ENCODE measurements at regions not wholly inside any gene's neighbourhood (a gene's known extent, or its start where the extent isn't known, plus 50 kb on each side); places are given as distances from the start of the nearest gene placed in this dataset.

DNA sequence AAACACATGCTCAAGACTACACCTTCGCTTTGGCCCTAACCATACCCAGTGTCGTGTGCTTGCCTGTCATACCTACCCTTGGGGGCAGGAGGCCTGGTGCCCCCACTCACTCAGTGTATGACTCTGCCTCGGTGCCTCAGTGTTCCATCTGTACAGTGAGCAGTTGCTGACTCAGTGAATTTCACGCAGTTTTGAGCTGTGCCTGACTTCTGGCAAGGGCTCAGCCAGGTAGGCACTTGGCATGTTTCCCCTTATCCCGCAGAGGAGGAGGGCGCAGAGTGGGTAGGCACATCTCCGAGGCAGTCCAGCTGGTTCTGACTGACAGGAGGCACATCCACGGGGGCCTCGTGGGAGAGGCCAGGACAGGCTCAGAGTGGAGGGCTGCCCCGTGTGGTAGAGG lies 148.9 kb upstream of the CIBAR2 start:
- ATAC-seq (replicated peaks), result no peak
- no peaks in the 10 kb centered on the region for H3K4me1 Mint-ChIP-seq
- H3K27me3 Mint-ChIP-seq, result peaks cover 11% of the 10 kb centered on the region
- H3K27ac Mint-ChIP-seq, result no peak overlapping the region
- H3K36me3 Mint-ChIP-seq (ENCODE audit: low read depth), result no peaks in the 10 kb centered on the region
- no peak overlapping the region for H3K4me3 Mint-ChIP-seq
- no peaks in the 10 kb centered on the region for H3K9me3 Mint-ChIP-seq

DNA sequence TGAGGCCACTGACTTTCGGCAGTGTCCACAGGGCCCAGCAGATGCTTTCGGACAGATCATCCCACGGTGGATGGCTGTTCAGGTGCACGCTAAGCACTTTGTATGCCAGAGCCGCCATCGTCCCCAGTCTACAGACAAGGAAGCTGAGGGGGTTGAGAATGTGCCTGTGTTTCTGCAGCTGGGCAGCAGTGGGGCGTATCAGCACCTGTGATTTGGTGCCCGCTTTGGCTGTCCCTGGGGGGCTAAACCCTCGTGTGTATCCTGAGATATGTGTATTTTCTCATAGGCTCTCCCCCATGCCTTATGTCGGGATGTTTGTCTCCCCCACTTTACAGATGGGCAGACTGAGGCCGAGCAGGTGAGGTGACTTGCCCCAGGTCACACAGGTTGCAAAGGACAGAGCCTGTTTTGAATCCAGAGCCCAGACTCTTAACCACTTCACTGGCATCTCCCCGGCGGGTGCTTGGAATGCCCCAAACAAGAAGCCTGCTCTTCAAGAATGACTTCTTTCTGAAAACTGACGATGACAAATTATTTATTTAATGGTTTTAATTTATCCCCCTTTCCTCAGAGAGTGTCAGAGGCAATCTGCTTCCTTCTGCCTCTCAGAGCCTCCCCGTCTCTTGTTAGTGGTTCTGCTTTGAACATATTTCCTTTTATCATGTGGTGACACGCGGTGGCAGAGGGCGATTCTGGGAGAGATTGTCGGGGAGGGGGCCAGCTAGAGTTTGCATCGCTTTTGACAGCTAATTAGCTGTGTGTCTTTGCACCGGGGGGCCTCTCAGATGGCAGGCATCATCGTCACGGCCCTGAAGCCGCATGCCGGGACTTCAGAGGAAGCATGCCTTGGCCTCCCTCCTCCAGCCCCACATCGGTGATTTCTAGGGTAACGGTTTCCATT lies 149.6 kb upstream of the CIBAR2 start:
- Mint-ChIP-seq H3K36me3 (ENCODE audit: low read depth) (no peaks in the 10 kb centered on the region), H3K4me1 (no peaks in the 10 kb centered on the region), H3K27me3 (peaks cover 9% of the 10 kb centered on the region), H3K27ac (no peak overlapping the region), H3K9me3 (no peaks in the 10 kb centered on the region), H3K4me3 (no peak overlapping the region)
- ATAC-seq (replicated peaks), result no peak

DNA sequence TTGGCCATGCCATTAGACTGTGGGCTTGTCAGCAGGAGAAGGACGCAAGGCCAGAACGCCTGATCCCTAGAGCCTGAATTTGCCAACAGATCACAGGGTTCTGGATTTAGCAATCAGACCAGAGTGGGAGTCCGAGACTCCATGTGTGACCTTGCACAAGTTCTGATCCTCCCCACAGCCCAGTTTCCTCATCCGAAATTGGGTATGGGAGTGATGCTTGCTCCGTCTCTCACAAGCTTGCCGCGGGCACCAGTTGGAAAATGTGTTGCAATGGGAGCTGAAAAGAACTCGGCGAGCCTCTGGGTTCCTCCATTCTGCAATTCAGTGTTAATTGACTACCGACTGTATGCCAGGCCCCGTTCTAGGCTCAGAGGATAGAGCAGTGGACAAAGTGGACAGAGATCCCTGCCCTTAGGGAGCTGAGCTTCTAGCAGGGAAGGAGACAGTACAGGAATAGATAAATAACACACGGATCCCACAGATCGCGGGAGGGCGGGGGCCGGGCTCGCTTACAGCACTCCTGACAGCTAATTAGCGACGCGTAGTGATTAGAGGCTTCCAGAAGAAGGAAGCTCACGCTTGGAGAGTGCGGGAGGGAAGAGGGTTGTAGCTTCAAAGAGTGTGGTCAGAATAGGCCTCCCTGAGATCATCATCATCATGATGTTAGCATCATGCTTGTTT lies 150.4 kb upstream of the CIBAR2 start:
- Mint-ChIP-seq H3K36me3 (ENCODE audit: low read depth) (no peaks in the 10 kb centered on the region), H3K27me3 (peaks cover 9% of the 10 kb centered on the region)
- ATAC-seq (replicated peaks), result no peak

DNA sequence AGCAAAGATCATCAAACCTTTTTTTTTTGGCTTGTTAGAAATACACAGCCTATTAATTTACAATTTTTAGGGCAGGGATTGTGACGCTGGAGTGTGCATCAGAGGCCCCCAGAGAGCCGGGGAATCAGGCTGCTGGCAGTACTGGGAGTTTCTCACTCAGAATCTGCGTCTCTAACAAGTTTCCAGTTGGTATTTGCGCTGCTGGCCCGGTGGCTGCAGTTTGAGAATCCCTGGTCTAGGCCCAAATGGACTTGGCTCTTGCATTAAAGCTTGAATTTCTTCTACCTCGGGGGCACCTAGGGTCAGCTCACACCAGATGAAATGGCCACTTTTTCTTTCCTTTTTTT lies 150.9 kb upstream of the CIBAR2 start:
- Mint-ChIP-seq H3K27ac (no peak overlapping the region), H3K4me1 (no peaks in the 10 kb centered on the region), H3K4me3 (no peak overlapping the region)

More for the DNA sequence above, 150.4 kb upstream of the CIBAR2 start:
- Mint-ChIP-seq H3K27ac (no peak overlapping the region), H3K4me1 (no peaks in the 10 kb centered on the region), H3K4me3 (no peak overlapping the region), H3K9me3 (no peaks in the 10 kb centered on the region)

DNA sequence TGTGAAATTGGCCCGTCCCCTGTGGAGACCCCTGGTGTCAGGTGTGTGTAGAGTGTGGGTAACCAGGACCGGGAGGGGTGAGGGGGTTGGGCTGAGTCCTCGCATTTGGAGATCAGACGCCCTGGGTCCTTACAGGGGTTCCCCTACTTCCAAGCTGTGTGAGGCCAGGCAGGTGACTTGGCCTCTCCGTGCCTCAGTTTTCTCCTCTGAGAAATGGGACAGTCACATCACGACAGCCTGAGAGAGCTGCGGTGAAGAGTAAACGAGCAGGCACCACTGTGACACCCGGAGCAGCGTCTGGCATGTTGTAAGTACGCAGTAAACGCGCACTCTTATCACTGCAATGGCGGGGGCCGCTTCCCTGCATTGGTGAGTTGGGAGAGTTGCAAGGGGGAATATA lies 152.5 kb upstream of the CIBAR2 start:
- Mint-ChIP-seq H3K27ac (no peak overlapping the region), H3K4me3 (no peak overlapping the region), H3K27me3 (peaks cover 12% of the 10 kb centered on the region), H3K36me3 (ENCODE audit: low read depth) (no peaks in the 10 kb centered on the region), H3K4me1 (no peaks in the 10 kb centered on the region), H3K9me3 (no peaks in the 10 kb centered on the region)
- ATAC-seq (replicated peaks), result no peak

More for the DNA sequence above, 150.9 kb upstream of the CIBAR2 start:
- H3K36me3 Mint-ChIP-seq (ENCODE audit: low read depth), result no peaks in the 10 kb centered on the region
- no peak for ATAC-seq (replicated peaks)
- H3K27me3 Mint-ChIP-seq, result peaks cover 9% of the 10 kb centered on the region
- no peaks in the 10 kb centered on the region for H3K9me3 Mint-ChIP-seq

DNA sequence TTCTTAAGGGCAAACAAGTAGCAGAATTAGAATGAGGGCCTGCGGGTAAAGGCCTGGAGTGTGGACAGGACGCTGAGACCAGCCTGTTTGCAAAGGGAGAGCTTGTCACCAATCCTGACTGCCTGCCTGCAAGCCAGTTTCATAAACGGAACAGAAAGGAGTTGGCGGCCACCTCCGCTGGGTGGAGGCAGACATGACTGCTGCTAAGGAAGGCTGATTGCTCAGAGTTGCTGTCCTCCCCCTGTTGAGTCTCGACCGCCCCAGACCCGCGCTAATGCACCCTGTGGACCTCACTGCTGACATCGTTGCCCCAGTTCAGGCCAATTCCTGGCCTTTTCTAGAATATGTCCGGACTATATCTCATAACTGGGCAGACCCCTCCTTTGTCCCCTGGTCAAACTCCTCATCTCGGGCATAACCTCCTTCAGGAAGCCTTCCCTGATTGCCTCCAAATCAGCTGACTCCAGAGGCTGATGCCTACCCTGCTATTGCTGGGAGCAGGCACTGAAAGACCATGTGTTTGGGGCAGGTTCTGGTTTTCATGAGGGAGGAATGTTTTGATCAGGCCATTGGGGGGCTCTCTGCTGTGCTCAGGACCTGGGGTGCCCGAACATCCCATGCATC lies 153.0 kb upstream of the CIBAR2 start:
- Mint-ChIP-seq H3K4me3 (no peak overlapping the region), H3K27me3 (peaks cover 12% of the 10 kb centered on the region), H3K27ac (no peak overlapping the region), H3K4me1 (no peaks in the 10 kb centered on the region), H3K36me3 (ENCODE audit: low read depth) (no peaks in the 10 kb centered on the region), H3K9me3 (no peaks in the 10 kb centered on the region)
- ATAC-seq (replicated peaks), result no peak

DNA sequence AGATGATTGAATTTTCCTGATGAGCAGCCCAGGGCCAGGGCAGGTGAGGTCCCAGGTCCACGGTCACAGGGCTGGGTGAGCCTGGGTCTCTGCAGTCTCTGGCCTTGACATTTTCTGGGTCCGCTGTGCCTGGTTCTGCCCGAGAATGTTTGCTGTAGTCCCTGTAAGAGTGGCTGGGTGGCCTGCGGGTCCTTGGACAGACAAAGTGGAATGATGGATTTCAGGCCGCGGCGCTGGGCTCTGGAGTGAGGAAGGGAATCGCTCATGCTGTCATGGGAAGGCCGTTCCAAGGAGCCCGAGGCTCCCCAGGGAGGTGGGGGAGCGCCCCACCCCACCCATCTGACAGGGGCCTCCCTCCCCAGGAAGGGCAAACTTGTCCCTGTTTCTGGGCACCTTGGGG lies 153.5 kb upstream of the CIBAR2 start:
- ATAC-seq (replicated peaks), result no peak
- no peaks in the 10 kb centered on the region for H3K9me3 Mint-ChIP-seq
- no peaks in the 10 kb centered on the region for H3K36me3 Mint-ChIP-seq (ENCODE audit: low read depth)

DNA sequence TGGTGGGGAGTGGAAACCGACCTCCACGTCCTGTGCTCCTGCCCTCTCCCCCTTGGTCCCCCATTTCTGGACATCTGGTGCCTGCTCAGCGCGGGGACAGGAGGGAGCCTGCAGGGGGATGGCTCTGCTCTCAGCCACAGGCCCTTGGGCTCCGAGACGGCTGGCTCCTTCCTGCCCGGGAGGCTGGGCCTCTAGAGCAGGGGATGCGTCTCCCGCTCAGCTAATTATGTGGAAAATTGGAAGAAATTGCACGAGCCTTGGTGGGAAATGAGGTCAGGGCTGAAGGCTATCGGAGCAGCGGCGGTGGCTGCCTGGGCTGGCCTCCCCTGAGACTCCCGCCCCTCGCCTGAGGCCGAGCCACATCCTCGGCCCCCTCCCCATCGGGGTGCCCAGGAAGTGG lies 154.6 kb upstream of the CIBAR2 start:
- H3K36me3 Mint-ChIP-seq (ENCODE audit: low read depth), result no peaks in the 10 kb centered on the region
- H3K4me1 Mint-ChIP-seq, result no peaks in the 10 kb centered on the region
- H3K27me3 Mint-ChIP-seq, result peaks cover 19% of the 10 kb centered on the region
- ATAC-seq (replicated peaks), result no peak
- no peak overlapping the region for H3K4me3 Mint-ChIP-seq
- no peaks in the 10 kb centered on the region for H3K9me3 Mint-ChIP-seq
- H3K27ac Mint-ChIP-seq, result no peak overlapping the region

More for the DNA sequence above, 153.5 kb upstream of the CIBAR2 start:
- Mint-ChIP-seq H3K4me1 (no peaks in the 10 kb centered on the region), H3K27ac (no peak overlapping the region), H3K4me3 (no peak overlapping the region), H3K27me3 (peaks cover 13% of the 10 kb centered on the region)

DNA sequence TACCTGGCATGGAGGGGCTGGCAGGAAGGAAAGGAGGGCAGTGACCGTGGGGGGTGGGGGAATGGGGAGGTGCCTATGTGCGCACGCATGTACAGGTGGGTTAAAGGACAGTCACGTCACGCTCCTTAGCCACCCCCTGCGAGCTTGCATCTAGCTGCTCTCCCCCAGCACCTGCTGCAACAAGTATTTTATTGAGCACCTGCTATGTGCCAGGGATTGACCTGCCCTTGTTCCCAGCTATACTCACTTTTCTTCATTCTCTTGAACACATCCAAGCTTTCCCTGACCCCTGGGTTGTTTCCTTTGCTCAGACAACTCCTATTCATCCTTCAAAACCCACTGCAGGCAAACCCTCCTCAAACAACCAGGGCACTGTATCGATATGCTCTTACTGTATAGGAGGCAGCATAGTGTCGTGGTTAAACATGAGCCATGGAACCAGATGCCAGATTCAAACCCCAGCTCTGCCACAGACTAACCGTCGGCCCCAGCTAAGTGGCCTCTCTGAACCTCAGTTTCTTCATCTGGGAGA lies 155.2 kb upstream of the CIBAR2 start:
- Mint-ChIP-seq H3K4me1 (no peaks in the 10 kb centered on the region), H3K36me3 (ENCODE audit: low read depth) (no peaks in the 10 kb centered on the region), H3K9me3 (no peaks in the 10 kb centered on the region), H3K27ac (no peak overlapping the region), H3K27me3 (peaks cover 15% of the 10 kb centered on the region), H3K4me3 (no peak overlapping the region)
- no peak for ATAC-seq (replicated peaks)

DNA sequence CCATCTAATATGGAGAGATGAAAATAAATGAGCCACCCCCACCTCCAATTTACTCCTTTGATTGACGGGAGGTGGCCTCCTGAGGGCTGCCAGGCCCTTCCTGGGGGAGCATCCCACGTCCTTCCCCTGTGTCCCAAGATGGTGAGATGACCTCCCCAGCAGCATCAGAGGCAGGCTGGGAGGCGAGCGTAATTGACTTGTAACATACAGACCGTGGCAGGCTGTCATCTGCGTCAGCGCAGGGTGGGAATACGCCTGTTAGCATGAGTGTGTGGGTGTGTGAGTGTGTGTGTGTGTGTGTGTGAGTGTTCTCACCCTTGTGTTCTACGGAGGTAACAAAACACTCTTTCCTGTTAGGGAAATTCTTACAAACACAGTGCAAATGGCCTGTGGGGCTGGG lies 156.9 kb upstream of the CIBAR2 start:
- no peaks in the 10 kb centered on the region for H3K36me3 Mint-ChIP-seq (ENCODE audit: low read depth)
- ATAC-seq (replicated peaks), result no peak
- no peak overlapping the region for H3K27ac Mint-ChIP-seq
- H3K4me3 Mint-ChIP-seq, result no peak overlapping the region
- no peaks in the 10 kb centered on the region for H3K9me3 Mint-ChIP-seq
- peaks cover 13% of the 10 kb centered on the region for H3K27me3 Mint-ChIP-seq
- no peaks in the 10 kb centered on the region for H3K4me1 Mint-ChIP-seq

DNA sequence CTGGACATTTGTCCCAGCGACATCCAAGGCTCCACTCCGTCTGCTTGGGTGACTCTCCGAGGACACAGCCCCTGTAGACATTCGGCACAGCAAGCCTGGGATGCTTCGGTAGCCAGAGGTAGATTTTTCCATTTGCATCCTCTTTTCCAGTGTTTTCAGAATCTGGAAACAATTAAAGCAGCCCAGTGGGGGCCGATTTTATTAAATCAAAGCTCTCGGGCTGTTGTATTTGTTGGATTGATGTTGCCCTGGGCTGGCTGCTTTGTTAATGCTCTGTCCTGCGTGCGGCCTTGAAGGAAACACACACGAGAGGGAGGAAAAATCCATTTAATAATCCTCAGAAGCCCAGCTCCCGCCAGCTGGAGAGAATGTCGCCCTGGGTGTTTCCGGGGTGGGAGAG lies 158.1 kb upstream of the CIBAR2 start:
- no peak for ATAC-seq (replicated peaks)
- H3K9me3 Mint-ChIP-seq, result no peaks in the 10 kb centered on the region
- H3K27me3 Mint-ChIP-seq, result peaks cover 13% of the 10 kb centered on the region
- H3K4me3 Mint-ChIP-seq, result no peak overlapping the region
- H3K36me3 Mint-ChIP-seq (ENCODE audit: low read depth), result no peaks in the 10 kb centered on the region
- H3K4me1 Mint-ChIP-seq, result no peaks in the 10 kb centered on the region
- no peak overlapping the region for H3K27ac Mint-ChIP-seq

DNA sequence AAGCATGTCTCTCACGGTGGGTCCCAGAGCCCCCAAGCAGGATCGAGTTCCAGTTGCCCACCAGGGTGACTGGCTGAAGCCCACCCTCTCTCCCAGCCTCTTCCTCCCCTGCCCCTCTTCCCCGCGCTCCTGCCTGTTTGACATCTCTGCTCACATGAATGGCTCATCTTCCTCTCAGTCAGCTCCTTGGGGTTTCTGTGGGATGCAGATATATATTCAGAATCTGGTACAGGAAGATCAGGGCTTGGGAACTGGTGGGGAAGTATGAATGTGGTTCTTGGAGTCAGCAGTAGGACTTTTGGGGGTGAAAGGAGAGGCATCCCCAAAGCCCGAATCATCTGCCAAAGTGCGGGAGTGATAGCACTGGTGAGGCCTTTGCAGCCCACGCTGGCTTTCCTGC lies 158.9 kb upstream of the CIBAR2 start:
- Mint-ChIP-seq H3K27ac (no peak overlapping the region), H3K4me1 (no peaks in the 10 kb centered on the region), H3K9me3 (no peaks in the 10 kb centered on the region), H3K4me3 (no peak overlapping the region), H3K36me3 (ENCODE audit: low read depth) (no peaks in the 10 kb centered on the region), H3K27me3 (peaks cover 13% of the 10 kb centered on the region)
- no peak for ATAC-seq (replicated peaks)

DNA sequence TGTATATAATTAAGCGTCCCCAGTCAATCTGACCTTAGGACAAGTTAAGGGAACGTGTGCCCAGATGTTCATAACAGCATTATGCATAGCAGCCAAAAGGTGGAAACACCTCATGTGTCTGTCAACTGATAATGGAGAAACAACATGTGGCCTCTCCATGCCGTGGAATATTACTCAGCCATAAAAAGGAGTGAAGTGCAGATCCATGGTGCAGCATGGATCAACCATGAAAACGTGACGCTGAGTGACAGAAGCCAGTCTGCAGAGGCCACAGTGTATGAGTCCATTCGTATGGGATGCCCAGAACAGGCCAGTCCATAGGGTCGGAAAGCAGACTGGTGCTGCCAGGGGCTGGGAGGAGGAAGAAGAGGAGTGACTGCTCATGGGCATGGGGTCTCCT lies 161.0 kb upstream of the CIBAR2 start:
- Mint-ChIP-seq H3K36me3 (ENCODE audit: low read depth) (no peaks in the 10 kb centered on the region), H3K27ac (no peak overlapping the region), H3K27me3 (peaks cover 13% of the 10 kb centered on the region), H3K9me3 (no peaks in the 10 kb centered on the region), H3K4me1 (no peaks in the 10 kb centered on the region), H3K4me3 (no peak overlapping the region)
- ATAC-seq (replicated peaks), result no peak

DNA sequence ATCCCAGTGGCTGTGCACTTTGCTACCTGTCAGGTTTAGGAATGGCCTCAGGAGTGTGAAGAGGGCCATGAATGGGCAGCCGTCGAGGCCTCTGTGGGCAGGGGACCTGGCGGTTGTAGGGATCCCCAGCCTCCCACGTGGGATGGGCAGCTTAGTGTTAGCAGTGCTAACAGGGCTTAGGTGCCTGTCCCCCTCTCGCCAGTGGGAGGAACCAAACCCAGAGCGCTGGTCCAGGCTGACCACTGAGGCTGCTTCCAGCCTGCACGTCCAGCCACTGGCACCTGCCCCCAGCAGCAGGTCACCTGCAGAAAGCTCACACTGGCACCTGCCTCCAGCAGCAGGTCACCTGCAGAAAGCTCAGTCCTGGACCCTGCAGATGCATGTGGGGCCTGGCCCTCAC lies 162.2 kb upstream of the CIBAR2 start:
- no peak overlapping the region for H3K27ac Mint-ChIP-seq
- no peak for ATAC-seq (replicated peaks)
- no peaks in the 10 kb centered on the region for H3K4me1 Mint-ChIP-seq
- no peaks in the 10 kb centered on the region for H3K36me3 Mint-ChIP-seq (ENCODE audit: low read depth)
- H3K4me3 Mint-ChIP-seq, result no peak overlapping the region
- peaks cover 10% of the 10 kb centered on the region for H3K27me3 Mint-ChIP-seq
- H3K9me3 Mint-ChIP-seq, result no peaks in the 10 kb centered on the region

DNA sequence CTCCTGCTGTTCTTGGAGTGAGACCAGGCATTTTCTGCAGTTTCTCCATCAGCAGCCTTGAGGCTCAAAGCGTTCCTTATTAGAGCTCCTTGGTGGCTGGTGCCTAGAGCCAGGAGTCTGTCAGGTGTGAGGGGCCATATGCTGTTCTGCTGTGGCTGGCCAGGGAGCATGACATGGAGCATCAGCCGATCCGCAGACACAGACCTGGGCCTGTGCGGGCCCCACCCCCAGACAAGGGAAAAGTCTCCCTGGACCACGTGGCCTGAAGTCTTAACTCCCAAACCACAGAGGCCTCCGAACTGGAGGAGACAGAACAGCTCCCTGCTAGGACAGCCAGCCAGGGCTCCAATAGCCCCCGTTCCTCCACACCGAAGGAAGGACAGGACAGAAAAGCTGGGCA lies 162.7 kb upstream of the CIBAR2 start:
- no peak overlapping the region for H3K4me3 Mint-ChIP-seq
- no peaks in the 10 kb centered on the region for H3K36me3 Mint-ChIP-seq (ENCODE audit: low read depth)
- no peaks in the 10 kb centered on the region for H3K4me1 Mint-ChIP-seq
- H3K27ac Mint-ChIP-seq, result no peak overlapping the region
- peaks cover 10% of the 10 kb centered on the region for H3K27me3 Mint-ChIP-seq
- ATAC-seq (replicated peaks), result no peak
- no peaks in the 10 kb centered on the region for H3K9me3 Mint-ChIP-seq
